GM21529 (cell line): ENCODE measurements at regions not wholly inside any gene's neighbourhood (a gene's known extent, or its start where the extent isn't known, plus 50 kb on each side); places are given as distances from the start of the nearest gene placed in this dataset.
"Not testable (repeated sequence)": the region's sequence is repeated elsewhere in the genome, so short reads cannot be mapped to it uniquely, and the experiment has no call there.

Experiments
- ATAC-seq: cut with Tn5 transposase; IDR thresholded peaks from one replicate; pipeline ENCODE4 v1.9.1; 2021; ENCODE audit not compliant: unreplicated experiment

DNA sequence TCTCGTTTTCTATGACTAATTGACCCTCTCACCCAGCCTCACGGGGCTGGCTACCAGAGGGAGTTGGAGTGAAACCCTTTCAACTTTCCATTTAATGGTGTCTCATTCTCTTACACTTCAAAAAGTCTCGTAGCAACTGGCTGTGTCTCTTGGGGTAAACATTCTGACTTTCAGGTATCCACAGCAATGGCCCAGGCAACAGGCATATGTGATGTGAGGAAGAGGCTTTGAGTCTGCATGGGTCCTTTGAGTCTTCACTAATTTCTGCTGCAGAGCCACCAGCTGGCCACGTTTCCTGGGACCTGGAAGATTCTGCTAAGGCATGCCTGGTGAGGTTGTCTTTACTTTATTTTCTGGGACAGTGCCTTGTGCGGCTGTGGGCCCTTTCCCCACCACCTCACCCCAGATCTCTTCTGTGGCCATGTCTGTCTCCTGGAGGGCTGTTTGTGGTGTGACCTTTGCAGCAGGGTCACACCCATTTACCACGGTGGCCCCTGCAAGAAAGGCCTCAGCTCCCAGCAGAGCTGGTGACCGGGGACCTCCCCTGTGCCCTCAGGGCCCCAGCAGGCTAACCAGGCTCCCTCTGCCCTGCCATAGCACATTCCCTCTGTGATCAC, 112.5 kb upstream of the FRG1 start:
- ATAC-seq = no peak

DNA sequence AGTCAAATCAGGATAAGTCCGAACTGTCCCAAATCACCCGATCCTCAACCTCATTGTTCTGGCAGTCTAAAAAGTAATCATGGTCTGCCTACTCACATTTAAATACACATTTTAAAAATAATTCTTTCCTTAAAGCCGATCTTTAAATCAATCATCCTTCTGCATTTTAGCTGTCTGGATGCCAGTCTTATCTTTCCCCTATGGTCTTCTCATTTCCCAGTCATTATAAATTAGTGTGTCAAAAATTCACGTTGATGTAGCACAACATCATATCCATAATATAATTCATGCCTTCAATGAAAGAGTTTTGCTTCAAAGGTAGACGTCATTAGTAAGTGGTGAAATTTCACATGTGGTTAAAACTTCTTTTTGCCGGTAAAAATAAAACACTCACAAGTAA, 108.1 kb upstream of the FRG1 start:
- ATAC-seq = no peak

DNA sequence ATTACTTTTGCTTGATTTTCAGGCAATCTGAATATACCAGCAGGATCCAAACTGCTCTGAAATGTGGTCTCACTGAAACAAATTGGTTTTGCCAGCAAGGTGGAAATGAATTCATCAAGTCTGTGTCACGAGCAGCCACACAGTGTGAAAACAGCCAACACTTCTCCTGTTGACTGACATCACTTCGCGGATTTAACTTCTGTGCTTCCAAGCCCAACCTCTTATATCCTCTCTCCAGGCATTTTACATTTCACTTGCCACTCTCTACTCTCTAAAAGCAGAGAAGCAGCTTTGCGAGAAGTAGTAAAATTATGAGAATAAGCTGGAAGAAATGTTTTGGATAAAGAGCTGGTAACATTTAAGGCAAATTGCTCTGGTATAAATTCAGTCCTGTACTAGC, 106.1 kb upstream of the FRG1 start:
- ATAC-seq = no peak

DNA sequence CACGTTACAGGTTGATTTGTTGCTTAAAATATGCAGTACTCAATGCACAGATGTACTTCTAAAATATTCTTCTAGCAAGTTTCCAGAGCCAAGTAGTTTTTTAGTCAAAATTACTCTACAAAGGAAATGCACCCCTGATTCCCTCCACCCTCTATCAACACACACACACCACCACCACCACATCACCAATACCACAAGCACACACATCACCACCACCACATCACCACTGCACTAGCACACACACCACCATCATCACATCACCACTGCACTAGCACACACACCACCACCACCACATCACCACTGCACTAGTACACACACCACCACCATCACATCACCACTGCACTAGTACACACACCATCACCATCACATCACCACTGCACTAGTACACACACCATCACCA, 105.2 kb upstream of the FRG1 start:
- ATAC-seq = no peak

DNA sequence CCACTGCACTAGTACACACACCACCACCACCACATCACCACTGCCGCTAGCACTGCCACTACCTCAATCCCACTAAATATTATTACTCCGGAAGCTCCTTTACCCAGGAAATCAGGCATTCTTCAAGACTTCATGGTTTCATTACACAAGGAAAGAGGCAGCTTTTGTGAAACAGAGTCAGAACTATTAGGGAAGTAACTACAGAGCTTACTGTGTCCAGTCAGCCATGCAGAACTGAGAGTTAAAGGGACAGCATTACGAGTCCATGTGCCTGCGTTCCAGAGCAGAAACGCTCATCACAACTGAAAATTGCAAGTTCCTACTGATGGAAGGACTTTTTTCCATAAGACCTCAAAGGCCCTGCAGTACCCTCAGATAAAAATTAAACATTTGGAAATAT, 103.2 kb upstream of the FRG1 start:
- ATAC-seq = no peak

- no peak for ATAC-seq
These were observed 101.7 kb upstream of the FRG1 start for GRCh38 chr4:189838821-189839497.

GRCh38 chr4:189840356-189840755, 100.3 kb upstream of the FRG1 start:
- no peak for ATAC-seq

GRCh38 chr4:189843413-189844009, 97.2 kb upstream of the FRG1 start:
- ATAC-seq = no peak

GRCh38 chr4:189845145-189845846, 95.4 kb upstream of the FRG1 start:
- no peak for ATAC-seq

DNA sequence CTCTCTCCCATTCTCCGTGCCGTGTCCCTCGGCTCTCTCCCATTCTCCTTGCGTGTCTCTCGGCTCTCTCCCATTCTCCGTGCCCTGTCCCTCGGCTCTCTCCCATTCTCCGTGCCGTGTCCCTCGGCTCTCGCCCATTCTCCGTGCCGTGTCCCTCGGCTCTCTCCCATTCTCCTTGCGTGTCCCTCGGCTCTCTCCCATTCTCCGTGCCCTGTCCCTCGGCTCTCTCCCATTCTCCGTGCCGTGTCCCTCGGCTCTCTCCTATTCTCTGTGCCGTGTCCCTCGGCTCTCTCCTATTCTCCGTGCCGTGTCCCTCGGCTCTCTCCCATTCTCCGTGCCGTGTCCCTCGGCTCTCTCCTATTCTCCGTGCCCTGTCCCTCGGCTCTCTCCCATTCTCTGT, 94.6 kb upstream of the FRG1 start:
- not testable (repeated sequence) for ATAC-seq

DNA sequence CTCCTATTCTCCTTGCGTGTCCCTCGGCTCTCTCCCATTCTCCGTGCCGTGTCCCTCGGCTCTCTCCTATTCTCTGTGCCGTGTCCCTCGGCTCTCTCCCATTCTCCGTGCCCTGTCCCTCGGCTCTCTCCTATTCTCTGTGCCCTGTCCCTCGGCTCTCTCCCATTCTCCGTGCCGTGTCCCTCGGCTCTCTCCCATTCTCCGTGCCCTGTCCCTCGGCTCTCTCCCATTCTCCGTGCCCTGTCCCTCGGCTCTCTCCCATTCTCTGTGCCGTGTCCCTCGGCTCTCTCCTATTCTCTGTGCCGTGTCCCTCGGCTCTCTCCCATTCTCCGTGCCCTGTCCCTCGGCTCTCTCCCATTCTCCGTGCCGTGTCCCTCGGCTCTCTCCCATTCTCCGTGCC, 94.1 kb upstream of the FRG1 start:
- ATAC-seq = not testable (repeated sequence)

GRCh38 chr4:189848672-189849071, 92.0 kb upstream of the FRG1 start:
- ATAC-seq = not testable (repeated sequence)

GRCh38 chr4:189850239-189850856, 90.3 kb upstream of the FRG1 start:
- no peak for ATAC-seq

GRCh38 chr4:189858435-189858834, 82.2 kb upstream of the FRG1 start:
- peak; percentile 63 for ATAC-seq

GRCh38 chr4:189861101-189861500, 79.6 kb upstream of the FRG1 start:
- ATAC-seq = no peak

GRCh38 chr4:189869236-189869635, 71.4 kb upstream of the FRG1 start:
- no peak for ATAC-seq

GRCh38 chr4:189870511-189871234, 70.0 kb upstream of the FRG1 start:
- ATAC-seq = no peak

DNA sequence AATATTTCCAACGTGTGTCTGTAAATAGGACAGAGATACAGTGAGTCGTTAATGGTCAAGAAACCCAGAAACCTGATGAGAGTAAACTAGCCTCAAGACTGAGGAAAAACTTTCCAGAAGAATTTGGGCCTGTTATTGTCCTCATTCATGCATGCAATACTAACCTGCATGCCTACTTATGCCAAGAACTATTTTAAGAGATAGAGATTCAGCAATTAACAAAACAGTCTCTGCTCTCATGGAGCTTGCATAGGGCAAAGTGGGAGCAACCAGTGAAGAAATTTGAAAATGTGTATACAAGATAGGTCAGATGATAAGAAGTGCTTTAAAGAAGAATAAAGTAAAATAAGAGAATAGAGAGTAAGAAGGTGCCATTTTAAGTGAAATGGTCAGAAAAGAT, 66.1 kb upstream of the FRG1 start:
- no peak for ATAC-seq

GRCh38 chr4:189881190-189881589, 59.5 kb upstream of the FRG1 start:
- not testable (repeated sequence) for ATAC-seq

DNA sequence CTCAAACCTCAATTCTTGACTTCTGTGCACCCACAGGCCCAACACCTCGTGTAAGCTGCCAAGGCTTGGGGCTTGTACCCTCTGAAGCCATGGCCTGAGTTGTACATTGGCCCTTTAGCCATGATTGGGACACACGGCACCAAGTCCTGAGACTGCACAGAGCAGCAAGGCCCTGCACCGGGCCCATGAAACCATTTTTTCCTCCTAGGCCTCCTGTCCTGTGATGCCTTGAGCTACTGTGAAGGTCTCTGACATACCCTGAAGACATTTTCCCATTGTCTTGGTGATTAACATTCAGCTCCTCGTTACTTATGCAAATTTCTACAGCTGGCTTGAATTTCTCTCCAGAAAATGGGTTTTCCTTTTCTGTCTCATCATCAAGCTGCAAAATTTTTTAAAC, 52.3 kb upstream of the FRG1 start:
- ATAC-seq = not testable (repeated sequence)
